KBM-7 (cell line): ENCODE measurements at regions not wholly inside any gene's neighbourhood (a gene's known extent, or its start where the extent isn't known, plus 50 kb on each side); places are given as distances from the start of the nearest gene placed in this dataset.

Source experiments
- DNase-seq: peaks from one replicate; pipeline ENCODE4 v3.0.0-alpha.2; 2015
- in situ Hi-C: fragments of 300-500 bp; cut with MboI; formaldehyde crosslinking; loops from 2 replicates; pipeline ENCODE4 v1.14.3; 2020; ENCODE audit warnings: low sequenced_read_pairs, low pct_unique_long_range_greater_than_20kb, mixed read lengths

DNA sequence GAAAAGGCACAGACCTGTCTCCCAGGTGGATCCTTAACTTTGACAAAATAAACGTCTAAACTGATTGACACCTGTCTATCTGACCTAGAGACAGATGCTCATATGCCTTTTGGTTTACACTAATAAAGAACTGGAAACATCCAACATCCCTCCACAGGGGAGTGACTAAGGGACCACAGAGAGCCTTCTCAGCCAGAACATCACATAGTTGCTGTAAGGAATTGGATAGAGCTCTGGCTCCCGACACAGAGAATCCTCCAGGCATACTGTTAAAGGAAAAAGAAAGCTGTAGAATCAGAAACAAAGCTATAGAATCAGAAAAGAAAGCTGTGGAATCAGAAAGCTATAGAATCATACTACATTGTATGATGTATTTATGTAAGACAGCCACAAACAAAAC, 258.8 kb downstream of the STK31 start:
- in situ Hi-C loops = no loop called here
- DNase-seq = no peak

DNA sequence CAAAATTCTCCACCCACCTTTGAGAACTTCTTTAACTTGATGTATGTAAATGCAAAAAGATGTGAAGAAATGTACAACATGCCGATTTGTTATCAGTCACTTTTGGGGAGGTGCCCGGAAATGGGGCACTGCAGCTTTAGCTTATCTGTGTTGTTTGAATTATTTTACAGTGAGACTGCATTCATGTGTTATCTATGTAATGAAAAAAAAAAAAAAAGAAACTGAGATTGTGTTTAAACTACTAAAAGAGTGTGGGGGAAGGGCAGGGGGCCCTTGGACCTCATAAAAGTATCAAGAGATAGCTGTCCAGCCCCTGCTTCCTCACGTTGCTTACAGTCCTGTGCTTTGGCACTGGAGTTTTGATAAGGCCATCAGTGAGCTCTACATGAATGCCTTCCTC, 259.4 kb downstream of the STK31 start:
- no peak for DNase-seq

GRCh38 chr7:23970193-23970592, 260.2 kb downstream of the STK31 start:
- in situ Hi-C loops = no loop called here

More for the DNA sequence above, 259.4 kb downstream of the STK31 start:
- in situ Hi-C loops = no loop called here

DNA sequence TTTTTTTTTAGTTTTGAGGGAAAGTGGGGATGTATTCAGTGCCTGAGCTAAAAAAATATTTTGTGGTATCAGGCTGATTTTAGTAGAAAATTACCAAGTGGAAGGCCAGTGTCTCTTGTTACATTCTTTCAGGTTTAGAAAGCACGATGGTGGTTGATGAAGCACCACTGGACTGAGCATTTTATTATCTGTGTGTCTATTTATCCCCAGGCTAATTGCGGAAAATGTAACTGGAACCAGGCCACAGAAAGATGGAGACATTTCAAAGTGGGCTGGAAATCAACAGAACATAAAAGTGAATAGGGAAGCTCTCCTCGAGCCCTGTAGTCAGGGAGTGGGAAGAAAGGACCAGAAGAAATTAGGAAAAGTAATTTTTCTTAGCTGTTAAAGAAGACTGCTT, 261.0 kb downstream of the STK31 start:
- in situ Hi-C loops = no loop called here
- no peak for DNase-seq

More at GRCh38 chr7:23970193-23970592, 260.2 kb downstream of the STK31 start:
- no peak for DNase-seq

- DNase-seq = no peak
- in situ Hi-C loops = no loop called here
Measured at GRCh38 chr7:23972057-23972456, 262.0 kb downstream of the STK31 start.

GRCh38 chr7:23973264-23973663, 263.2 kb downstream of the STK31 start:
- no peak for DNase-seq
- in situ Hi-C loops = no loop called here

- in situ Hi-C loops = no loop called here
Measured at GRCh38 chr7:23980081-23980480, 270.1 kb downstream of the STK31 start.

DNA sequence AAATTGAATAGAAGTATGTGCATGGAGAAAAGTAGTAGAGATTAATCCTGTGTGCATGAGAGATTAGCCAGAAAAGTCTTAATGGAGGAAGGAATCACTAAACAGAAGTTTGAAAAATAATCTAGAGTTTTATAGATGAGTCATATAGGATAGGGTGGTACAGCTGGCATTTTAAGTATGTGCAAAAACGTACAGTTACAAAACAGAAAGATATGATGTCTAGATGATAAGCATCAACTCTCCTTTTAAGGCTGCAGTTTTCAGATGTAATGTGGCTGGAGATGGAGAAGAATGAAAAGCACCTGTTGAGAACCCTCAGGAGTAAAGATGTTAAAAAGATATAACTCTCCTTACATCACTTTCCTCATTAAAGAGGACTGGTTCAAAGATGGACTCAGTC, 271.3 kb downstream of the STK31 start:
- DNase-seq = no peak
- in situ Hi-C loops = no loop called here

More at GRCh38 chr7:23980081-23980480, 270.1 kb downstream of the STK31 start:
- DNase-seq = no peak

DNA sequence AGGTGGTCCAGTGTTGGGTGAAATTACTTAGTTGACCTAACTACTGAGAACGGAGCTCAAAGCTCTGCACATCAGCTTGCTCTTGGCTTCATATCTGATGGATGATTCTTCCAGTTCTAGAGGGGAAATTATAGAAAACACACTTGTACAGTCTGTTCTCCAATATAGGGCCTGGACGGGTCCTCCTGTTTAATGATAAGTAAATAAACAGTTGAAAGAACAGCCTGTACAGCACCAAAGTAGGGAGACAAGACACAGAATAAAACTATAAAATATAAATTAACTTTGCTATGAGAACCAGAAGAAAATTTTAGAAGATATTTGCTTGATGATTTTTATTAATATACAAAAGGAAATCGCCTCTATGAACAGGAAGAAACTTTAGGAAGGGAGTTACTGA, 271.7 kb downstream of the STK31 start:
- no peak for DNase-seq
- in situ Hi-C loops = no loop called here

GRCh38 chr7:24005517-24005916, 278.5 kb upstream of the NPY start:
- in situ Hi-C loops = no loop called here
- no peak for DNase-seq

GRCh38 chr7:24010495-24010894, 273.5 kb upstream of the NPY start:
- in situ Hi-C loops = no loop called here
- DNase-seq = no peak

DNA sequence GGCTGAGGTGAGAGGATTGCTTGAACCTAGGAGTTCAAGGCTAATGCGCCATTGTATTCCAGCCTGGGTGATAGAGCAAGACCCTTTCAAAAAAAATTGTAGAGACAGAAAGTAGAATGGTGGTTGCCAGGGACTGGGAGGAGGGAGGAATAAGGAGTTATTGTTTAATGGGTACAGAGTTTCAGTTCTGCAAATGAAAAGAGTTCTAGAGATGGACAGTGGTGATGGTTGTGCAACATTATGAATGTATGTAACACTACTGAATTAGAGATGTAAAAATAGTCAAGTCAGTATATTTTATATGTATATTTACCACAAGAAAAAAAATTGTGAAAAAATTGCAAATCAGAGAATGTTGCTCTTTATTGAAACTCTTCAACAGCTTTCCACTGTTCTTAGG, 266.5 kb upstream of the NPY start:
- DNase-seq = no peak
- in situ Hi-C loops = no loop called here

- in situ Hi-C loops = no loop called here
- DNase-seq = no peak
Measured at GRCh38 chr7:24018331-24018730, 265.7 kb upstream of the NPY start.

- in situ Hi-C loops = no loop called here
- no peak for DNase-seq
Measured at GRCh38 chr7:24019841-24020240, 264.1 kb upstream of the NPY start.

GRCh38 chr7:24024276-24025068, 259.5 kb upstream of the NPY start:
- in situ Hi-C loops = no loop called here
- DNase-seq = no peak

DNA sequence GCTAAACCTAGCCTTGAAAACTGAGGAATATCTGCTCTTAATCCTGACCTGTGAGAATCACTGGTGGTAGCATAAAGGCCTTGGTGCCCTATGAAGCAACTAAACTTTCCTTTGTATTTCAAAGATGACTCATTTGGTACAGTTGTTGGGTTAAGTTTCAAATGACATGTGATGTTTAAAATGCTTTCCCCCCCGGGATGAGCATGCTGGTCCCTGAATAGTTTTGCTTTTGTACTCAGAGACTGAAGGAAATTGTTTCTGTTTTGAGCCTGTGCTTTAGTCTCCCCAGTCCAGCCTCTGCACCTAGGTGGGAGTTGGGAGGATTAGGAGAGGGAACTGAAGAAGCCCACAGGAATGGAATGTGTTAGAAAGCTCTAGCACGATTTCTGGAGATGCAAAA, 258.9 kb upstream of the NPY start:
- in situ Hi-C loops = no loop called here
- no peak for DNase-seq

DNA sequence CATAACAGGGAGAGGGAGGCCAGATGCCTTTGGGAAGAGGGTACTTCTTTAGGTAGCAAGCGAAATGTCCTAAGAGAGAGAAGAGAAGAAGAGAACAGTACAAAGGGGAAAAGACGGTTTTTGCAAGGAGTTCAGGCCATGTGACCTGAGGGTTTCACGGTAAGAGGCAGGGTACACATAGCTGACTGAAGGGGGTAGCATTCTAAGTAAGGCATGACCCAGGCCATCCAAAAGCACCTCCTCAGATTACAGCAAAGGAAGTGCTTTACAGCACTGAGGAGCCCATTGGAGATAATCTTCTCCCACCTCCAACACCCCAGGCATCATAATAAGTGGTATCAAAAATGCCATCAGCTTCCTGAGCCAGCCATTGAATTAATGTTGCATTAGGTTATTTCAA, 258.2 kb upstream of the NPY start:
- no peak for DNase-seq
- in situ Hi-C loops = no loop called here

DNA sequence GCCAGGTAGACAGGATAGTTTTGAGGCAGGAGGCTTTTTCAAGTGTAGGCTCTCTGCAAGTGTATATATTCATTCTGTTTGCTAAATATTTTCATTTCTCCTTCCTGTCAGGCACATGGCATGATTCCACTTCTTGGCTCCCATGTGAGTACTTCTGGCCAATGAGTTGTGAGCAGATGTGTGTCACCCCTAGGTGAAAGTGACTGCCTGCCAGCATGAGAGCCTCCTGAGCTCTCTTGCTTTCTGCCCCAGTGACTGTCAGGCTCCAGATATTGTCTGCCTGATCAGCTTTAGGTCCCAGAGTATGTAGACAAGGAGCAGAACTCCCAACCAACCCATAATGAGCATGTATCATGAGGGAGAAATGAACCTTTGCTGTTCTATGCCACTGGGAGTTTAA, 257.6 kb upstream of the NPY start:
- in situ Hi-C loops = no loop called here
- DNase-seq = no peak

DNA sequence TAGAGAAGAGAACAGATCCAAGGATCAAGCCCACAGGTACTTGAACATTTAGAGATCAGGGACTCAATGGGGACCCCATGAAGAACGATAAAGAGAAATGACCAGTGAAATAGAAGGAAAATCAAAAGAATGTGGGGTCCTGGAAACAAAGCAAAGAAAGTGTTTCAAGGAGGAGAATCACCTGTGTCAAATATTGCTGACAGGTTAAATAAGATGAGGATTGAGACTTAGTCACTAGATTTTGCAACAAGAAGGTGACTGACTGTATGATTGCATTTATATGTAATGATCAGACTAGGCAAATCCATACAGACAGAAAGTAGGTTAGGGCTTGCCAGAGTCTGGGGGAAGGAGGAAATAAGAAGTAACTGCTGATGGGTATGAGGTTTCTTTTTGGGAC, 254.9 kb upstream of the NPY start:
- in situ Hi-C loops = no loop called here

DNA sequence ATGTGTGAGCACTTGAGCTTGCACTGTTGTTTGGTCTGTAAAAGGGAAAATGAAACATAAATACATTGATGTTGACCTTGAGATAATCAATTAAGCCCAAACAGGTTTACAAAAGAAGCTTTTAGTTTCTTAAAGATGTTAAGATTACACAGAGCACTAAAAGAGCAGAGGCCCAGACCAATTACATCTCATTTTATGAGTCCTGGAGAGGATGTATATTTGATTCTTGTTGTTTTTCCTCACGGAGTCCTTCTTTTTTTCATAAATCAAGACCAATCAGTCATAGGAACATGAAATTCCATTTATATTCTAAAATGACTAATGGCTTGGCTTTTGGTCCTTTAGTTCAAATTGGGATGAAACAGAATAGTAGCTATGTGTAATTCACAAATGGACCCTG, 249.7 kb upstream of the NPY start:
- in situ Hi-C loops = no loop called here
- no peak for DNase-seq

More for the DNA sequence above, 254.9 kb upstream of the NPY start:
- DNase-seq = no peak

DNA sequence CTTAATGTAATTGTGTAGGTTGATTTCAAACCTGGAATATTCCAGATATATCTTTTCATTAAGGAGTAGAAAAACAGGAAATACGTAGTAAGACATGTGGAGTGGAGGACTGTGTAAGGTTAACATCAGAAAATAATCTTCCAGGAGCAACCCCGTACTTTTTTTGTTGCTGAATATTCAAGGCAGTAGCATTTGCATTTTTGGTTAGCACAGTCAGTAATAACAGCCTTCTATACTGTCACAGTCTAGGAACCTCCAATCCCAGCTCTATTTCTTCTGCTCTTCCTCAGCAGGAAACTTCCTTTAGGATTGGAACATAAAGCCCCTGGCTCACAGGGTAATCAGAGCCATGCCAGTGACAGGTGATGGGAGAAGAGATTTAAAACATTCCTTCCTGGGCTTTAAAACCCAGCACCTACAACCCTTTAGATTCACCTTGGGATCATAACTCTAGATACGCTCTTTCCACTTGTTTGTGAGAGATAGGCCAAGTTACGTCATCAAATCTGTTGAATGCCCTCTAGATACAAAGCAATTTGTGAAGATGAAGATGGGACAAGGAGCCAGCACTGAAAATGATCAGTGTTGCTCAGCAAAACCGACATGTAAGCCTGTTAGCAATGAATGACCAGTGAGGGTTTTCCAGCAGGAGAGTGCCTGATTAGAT, 248.5 kb upstream of the NPY start:
- DNase-seq = no peak
- in situ Hi-C loops = no loop called here
